HepG2 (cell line): ENCODE measurements at regions not wholly inside any gene's neighbourhood (a gene's known extent, or its start where the extent isn't known, plus 50 kb on each side); places are given as distances from the start of the nearest gene placed in this dataset.

ENCODE experiments used
- ATAC-seq: fragments of 200-7000 bp; cut with Tn5 transposase; 3 replicates; pipeline ENCODE4 v1.9.1; 2020; ENCODE audit warnings: mild to moderate bottlenecking, moderate library complexity
- BruUV-seq: library from RNA; stranded (reverse); fragments of 400-500 nt; replicated peaks from 2 replicates; lab custom pipeline; 2021; lab: Mats Ljungman, UMichigan
- CTCF ChIA-PET: fragments of 300-600 bp; formaldehyde crosslinking; extraction: SDS; loops from one replicate; lab custom pipeline; 2021; ENCODE audit warnings: low total read pairs, inconsistent platforms, low intra/inter-chr PET ratio; lab: Yijun Ruan, JAX
- POLR2A ChIA-PET: fragments of 350-600 bp; sonication (Branson Sonifier 250); formaldehyde crosslinking; loops from one replicate; lab custom pipeline; 2020; ENCODE audit warnings: antibody characterized with exemption, inconsistent platforms; lab: Yijun Ruan, JAX
- DNase-seq: peaks from one replicate; pipeline ENCODE4 v3.0.0-alpha.2; 2015; ENCODE audit warnings: low spot score
- FAIRE-seq: peaks from 3 replicates; lab custom pipeline; 2011; peaks lifted over from hg19 to GRCh38; lab: Jason Lieb, UNC
- H2AFZ ChIP-seq: one replicate; pipeline ENCODE4 v1.6.1; 2011; ENCODE audit warnings: low read length, inconsistent platforms
- H3K27ac ChIP-seq: fragments of 300-600 bp; 3 replicates; pipeline ENCODE4 v1.8.0; 2011; ENCODE audit warnings: mixed run types, mild to moderate bottlenecking, mixed read lengths, low read length, inconsistent platforms; ENCODE audit not compliant: insufficient read depth; ENCODE audit errors: extremely low read length
- H3K27me3 ChIP-seq, 2 experiments: fragments of 200-600 bp in 1 of 2; 2 replicates in 1 of 2; 3 replicates in 1 of 2; pipeline versions ENCODE4 v1.6.0 to v1.8.0; 2011; ENCODE audit warnings: low read length in 2 of 2, mild to moderate bottlenecking in 2 of 2, moderate library complexity in 2 of 2, inconsistent platforms in 1 of 2; ENCODE audit not compliant: insufficient read depth in 2 of 2, control insufficient read depth in 1 of 2
- H3K36me3 ChIP-seq, 2 experiments: fragments of 200-600 bp in 1 of 2; replicated peaks in 1 of 2; 2 replicates in 1 of 2; 3 replicates in 1 of 2; pipeline versions ENCODE4 v1.5.1 to v1.8.0; 2011; ENCODE audit warnings: low read length in 2 of 2, inconsistent platforms in 1 of 2; ENCODE audit not compliant: insufficient read depth in 2 of 2, control insufficient read depth in 1 of 2
- H3K4me1 ChIP-seq: 2 replicates; pipeline ENCODE4 v1.5.1; 2012; ENCODE audit warnings: low read length, inconsistent platforms; ENCODE audit not compliant: insufficient read depth
- H3K4me2 ChIP-seq: 2 replicates; pipeline ENCODE4 v1.6.0; 2011; ENCODE audit warnings: low read depth, low read length, inconsistent platforms
- H3K4me3 ChIP-seq, 3 experiments: fragments of 200-600 bp in 1 of 3; sonication (generic), shearing (Covaris generic) in 1 of 3; replicated peaks in 1 of 3; 2 replicates each; pipeline ENCODE4 v1.5.1; 2011 to 2016; ENCODE audit warnings: low read length in 3 of 3, inconsistent platforms in 2 of 3, low read depth in 2 of 3, mild to moderate bottlenecking in 2 of 3, control low read depth in 1 of 3, mixed read lengths in 1 of 3; ENCODE audit not compliant: insufficient read depth in 1 of 3
- H3K79me2 ChIP-seq: one replicate; pipeline ENCODE4 v1.6.1; 2011; ENCODE audit warnings: low read length, inconsistent platforms; ENCODE audit not compliant: insufficient read depth
- H3K9ac ChIP-seq: 2 replicates; pipeline ENCODE4 v1.6.0; 2011; ENCODE audit warnings: mild to moderate bottlenecking, low read depth, low read length, inconsistent platforms; ENCODE audit not compliant: insufficient read depth
- H3K9me3 ChIP-seq: 2 replicates; pipeline ENCODE4 v1.5.1; 2012; ENCODE audit warnings: mild to moderate bottlenecking, low read length
- H4K20me1 ChIP-seq: 2 replicates; pipeline ENCODE4 v1.6.0; 2011; ENCODE audit warnings: inconsistent platforms, mild to moderate bottlenecking, low read length, moderate library complexity; ENCODE audit not compliant: insufficient read depth
- ATF1 ChIP-seq: IDR thresholded peaks from 2 replicates; pipeline ENCODE4 v1.6.1; 2016; ENCODE audit warnings: mild to moderate bottlenecking, control low read depth
- ATM ChIP-seq: fragments of 450-650 bp; IDR thresholded peaks from 2 replicates; pipeline ENCODE4 v1.7.1; 2017; ENCODE audit warnings: mild to moderate bottlenecking, borderline replicate concordance
- CBX5 ChIP-seq: sonication (generic); formaldehyde crosslinking; IDR thresholded peaks from 2 replicates; pipeline ENCODE4 v1.4.0; 2020; ENCODE audit warnings: missing genetic modification reagents, borderline replicate concordance
- GATA4 ChIP-seq: sonication (generic); IDR thresholded peaks from 2 replicates; pipeline ENCODE4 v1.6.1; 2016; ENCODE audit warnings: antibody characterized with exemption, low read depth, borderline replicate concordance
- GATAD1 ChIP-seq: IDR thresholded peaks from 2 replicates; pipeline ENCODE4 v1.6.1; 2016; ENCODE audit warnings: missing genetic modification reagents, missing compliant biosample characterization
- MED8 ChIP-seq: sonication (generic); formaldehyde crosslinking; IDR thresholded peaks from 2 replicates; pipeline ENCODE4 v1.8.1; 2023; ENCODE audit warnings: mild to moderate bottlenecking, missing genetic modification reagents; ENCODE audit not compliant: insufficient replicate concordance
- REST ChIP-seq, 2 experiments: IDR thresholded peaks; 2 replicates each; pipeline ENCODE4 v1.6.1; 2011 to 2012; ENCODE audit warnings: low read length in 2 of 2, borderline replicate concordance in 1 of 2, low read depth in 1 of 2, mild to moderate bottlenecking in 1 of 2, moderate library complexity in 1 of 2
- RNF2 ChIP-seq: fragments of 450-650 bp; conservative IDR thresholded peaks from 2 replicates; pipeline ENCODE4 v1.6.1; 2016; ENCODE audit warnings: low read depth
- YY1 ChIP-seq: IDR thresholded peaks from 2 replicates; pipeline ENCODE4 v1.6.1; 2011; ENCODE audit warnings: low read length, low read depth, moderate library complexity, mild to moderate bottlenecking; ENCODE audit not compliant: insufficient read depth, insufficient replicate concordance
- ZIK1 ChIP-seq: sonication (generic); formaldehyde crosslinking; IDR thresholded peaks from 2 replicates; pipeline ENCODE4 v1.5.0; 2020; ENCODE audit warnings: mild to moderate bottlenecking, low read depth, missing genetic modification reagents, borderline replicate concordance
- ZNF17 ChIP-seq: sonication (generic); formaldehyde crosslinking; IDR thresholded peaks from 2 replicates; pipeline ENCODE4 v1.5.0; 2020; ENCODE audit warnings: mild to moderate bottlenecking, missing genetic modification reagents
- ZNF672 ChIP-seq: sonication (generic); formaldehyde crosslinking; IDR thresholded peaks from 2 replicates; pipeline ENCODE4 v1.8.1; 2022; ENCODE audit warnings: missing genetic modification reagents
- ZUFSP ChIP-seq: sonication (generic); formaldehyde crosslinking; IDR thresholded peaks from 2 replicates; pipeline ENCODE4 v1.9.0; 2021; ENCODE audit warnings: missing genetic modification reagents, mild to moderate bottlenecking, borderline replicate concordance
- WGBS: methylation state at CpG from one replicate; pipeline ENCODE4 v1.1.6; 2017; ENCODE audit warnings: low lambda C conversion rate; 5-methylcytosine and 5-hydroxymethylcytosine counted together
- in situ Hi-C: cut with HindIII; loops from 2 replicates; pipeline ENCODE4 v1.10.0; 2017; ENCODE audit warnings: low pct_unique_long_range_greater_than_20kb; ENCODE audit not compliant: extremely low pct_ligation_motif_present
- intact Hi-C: fragments of 100-400 bp; cut with micrococcal nuclease; formaldehyde crosslinking; loops from one replicate; pipeline ENCODE4 v1.10.0; 2022; ENCODE audit not compliant: unreplicated experiment

- no peaks in the 10 kb centered on the region for H3K79me2 ChIP-seq
- ChIA-PET CTCF (no interaction called here), POLR2A (no interaction called here)
- TF ChIP-seq ZIK1 (CRISPR knock-in tag) (no peak), ATF1 (no peak), RNF2 (no peak), ZNF17 (CRISPR knock-in tag) (no peak)
- FAIRE-seq (no peak), ATAC-seq (no peak), DNase-seq (no peak)
- in situ Hi-C loops, result no loop called here
- no peaks in the 10 kb centered on the region for H3K9me3 ChIP-seq
- intact Hi-C loops, result no loop called here
- no peak overlapping the region for H3K9ac ChIP-seq
- H3K27me3 ChIP-seq, result no peaks in the 10 kb centered on the region
- H3K4me1 ChIP-seq, result no peaks in the 10 kb centered on the region
- H3K4me2 ChIP-seq, result no peak overlapping the region
- H3K36me3 ChIP-seq, result no peaks in the 10 kb centered on the region
- 0% methylated on average over 2 of the region's 2 CpGs for WGBS
- H2AFZ ChIP-seq, result no peak overlapping the region
- H3K4me3 ChIP-seq, result no peak overlapping the region
- no TSS peak for BruUV-seq
- no peaks in the 10 kb centered on the region for H4K20me1 ChIP-seq
- H3K27ac ChIP-seq, result no peak overlapping the region
Measured at GRCh38 chr4:99754756-99755155, 61.9 kb upstream of the DAPP1 start.

- in situ Hi-C loops, result no loop called here
- Histone ChIP-seq H4K20me1 (no peaks in the 10 kb centered on the region), H3K9me3 (no peaks in the 10 kb centered on the region), H3K4me2 (no peak overlapping the region), H3K36me3 (no peaks in the 10 kb centered on the region), H3K27ac (no peak overlapping the region), H3K9ac (no peak overlapping the region), H3K4me1 (no peaks in the 10 kb centered on the region), H3K27me3 (no peaks in the 10 kb centered on the region), H2AFZ (no peak overlapping the region), H3K4me3 (no peak overlapping the region), H3K79me2 (no peaks in the 10 kb centered on the region)
- TF ChIP-seq ATM (no peak), GATAD1 (CRISPR knock-in tag) (no peak), YY1 (no peak), MED8 (CRISPR knock-in tag) (no peak), GATA4 (no peak), ZNF672 (CRISPR knock-in tag) (no peak), REST (IDR thresholded peaks at IDR 0.05; ENCODE audit: borderline replicate concordance in 1 of 2, low read depth in 1 of 2, low read length in 2 of 2) (no peak), ZUFSP (CRISPR knock-in tag) (no peak), CBX5 (CRISPR knock-in tag) (no peak)
- 0% methylated on average over 2 of the region's 2 CpGs for WGBS
- no peak for ATAC-seq
- POLR2A ChIA-PET, result no interaction called here
- intact Hi-C loops, result no loop called here
- DNase-seq, result no peak
- CTCF ChIA-PET, result no interaction called here
- no peak for FAIRE-seq
- BruUV-seq, result no TSS peak
Measured at GRCh38 chr4:99753931-99754330, 62.7 kb upstream of the DAPP1 start.
